Lower leg skin (tissue), 3 donors: ENCODE measurements at regions not wholly inside any gene's neighbourhood (a gene's known extent, or its start where the extent isn't known, plus 50 kb on each side); places are given as distances from the start of the nearest gene placed in this dataset.

ENCODE experiments used
- CTCF ChIP-seq, 3 donors: fragments of 450-650 bp; IDR thresholded peaks; one replicate each; pipeline ENCODE4 v1.5.1; 2016; ENCODE audit warnings: antibody characterized with exemption in 3 of 3, mild to moderate bottlenecking in 3 of 3, moderate library complexity in 2 of 3
- POLR2A ChIP-seq, 2 donors: fragments of 450-650 bp; IDR thresholded peaks; one replicate each; pipeline ENCODE4 v1.6.1; 2016 to 2017; ENCODE audit warnings: antibody characterized with exemption in 2 of 2, mild to moderate bottlenecking in 1 of 2, moderate library complexity in 1 of 2

- no peak for TF ChIP-seq CTCF (IDR thresholded peaks at IDR 0.05)
- no peak for TF ChIP-seq POLR2A (IDR thresholded peaks at IDR 0.05)
These were observed 84.4 kb upstream of the KCNMB2 start for GRCh38 chr3:178451799-178452198.
